ENCODE measurements at regions not wholly inside any gene's neighbourhood (a gene's known extent, or its start where the extent isn't known, plus 50 kb on each side); places are given as distances from the start of the nearest gene placed in this dataset.

DNA sequence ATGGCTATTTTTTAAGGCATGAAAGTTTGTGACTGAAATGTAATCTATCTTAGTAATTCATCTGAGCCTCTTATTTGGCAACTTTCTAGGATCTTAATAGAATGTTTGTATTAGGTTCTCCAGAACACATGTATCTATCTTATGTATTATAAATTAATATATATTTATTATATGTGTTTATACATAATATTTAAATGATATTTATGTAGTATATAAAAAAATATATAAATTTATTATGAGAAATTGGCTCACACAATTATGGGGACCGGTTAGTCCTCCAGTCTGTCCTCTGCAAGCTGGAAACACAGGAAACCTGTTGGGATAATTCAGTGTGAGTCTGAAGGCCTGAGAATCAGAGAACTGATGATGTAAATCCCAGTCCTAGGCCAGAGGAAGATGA is 155.7 kb downstream of the AMY1C start:
- TF ChIP-seq, protein P1, sequence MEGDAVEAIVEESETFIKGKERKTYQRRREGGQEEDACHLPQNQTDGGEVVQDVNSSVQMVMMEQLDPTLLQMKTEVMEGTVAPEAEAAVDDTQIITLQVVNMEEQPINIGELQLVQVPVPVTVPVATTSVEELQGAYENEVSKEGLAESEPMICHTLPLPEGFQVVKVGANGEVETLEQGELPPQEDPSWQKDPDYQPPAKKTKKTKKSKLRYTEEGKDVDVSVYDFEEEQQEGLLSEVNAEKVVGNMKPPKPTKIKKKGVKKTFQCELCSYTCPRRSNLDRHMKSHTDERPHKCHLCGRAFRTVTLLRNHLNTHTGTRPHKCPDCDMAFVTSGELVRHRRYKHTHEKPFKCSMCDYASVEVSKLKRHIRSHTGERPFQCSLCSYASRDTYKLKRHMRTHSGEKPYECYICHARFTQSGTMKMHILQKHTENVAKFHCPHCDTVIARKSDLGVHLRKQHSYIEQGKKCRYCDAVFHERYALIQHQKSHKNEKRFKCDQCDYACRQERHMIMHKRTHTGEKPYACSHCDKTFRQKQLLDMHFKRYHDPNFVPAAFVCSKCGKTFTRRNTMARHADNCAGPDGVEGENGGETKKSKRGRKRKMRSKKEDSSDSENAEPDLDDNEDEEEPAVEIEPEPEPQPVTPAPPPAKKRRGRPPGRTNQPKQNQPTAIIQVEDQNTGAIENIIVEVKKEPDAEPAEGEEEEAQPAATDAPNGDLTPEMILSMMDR (conservative IDR thresholded peaks at IDR 0.05; ENCODE audit: low read depth, low read length): no peak
- no peak for TF ChIP-seq EZH2 (IDR thresholded peaks at IDR 0.05; ENCODE audit: borderline replicate concordance, low read depth, low read length, poor library complexity, severe bottlenecking)

Measured in A673 (cell line).